Effector memory CD4-positive, alpha-beta T cell (primary cell): ENCODE measurements at regions not wholly inside any gene's neighbourhood (a gene's known extent, or its start where the extent isn't known, plus 50 kb on each side); places are given as distances from the start of the nearest gene placed in this dataset.

Experiments
- DNase-seq, 3 donors: peaks; one replicate each; pipeline ENCODE4 v3.0.0-alpha.2; 2020
- H3K27ac ChIP-seq: 2 replicates; pipeline ENCODE4 v1.7.0; 2013; ENCODE audit warnings: mild to moderate bottlenecking, low read length, moderate library complexity; ENCODE audit not compliant: insufficient read depth, poor library complexity, severe bottlenecking
- H3K27me3 ChIP-seq: replicated peaks from 2 replicates; pipeline ENCODE4 v1.7.0; 2013; ENCODE audit warnings: mild to moderate bottlenecking, low read length; ENCODE audit not compliant: insufficient read depth, control insufficient read depth, poor library complexity, severe bottlenecking
- H3K36me3 ChIP-seq: 2 replicates; pipeline ENCODE4 v1.7.0; 2013; ENCODE audit warnings: mild to moderate bottlenecking, low read length, moderate library complexity; ENCODE audit not compliant: control insufficient read depth, insufficient read depth
- H3K4me1 ChIP-seq: 2 replicates; pipeline ENCODE4 v1.7.0; 2013; ENCODE audit warnings: low read length, mild to moderate bottlenecking; ENCODE audit not compliant: control insufficient read depth, insufficient read depth, poor library complexity, severe bottlenecking
- H3K4me3 ChIP-seq: 2 replicates; pipeline ENCODE4 v1.7.0; 2013; ENCODE audit warnings: low read length, low read depth, mild to moderate bottlenecking; ENCODE audit not compliant: insufficient read depth, poor library complexity, severe bottlenecking
- H3K9me3 ChIP-seq: 2 replicates; pipeline ENCODE4 v1.7.0; 2013; ENCODE audit warnings: mild to moderate bottlenecking, low read length, moderate library complexity; ENCODE audit not compliant: control insufficient read depth

DNA sequence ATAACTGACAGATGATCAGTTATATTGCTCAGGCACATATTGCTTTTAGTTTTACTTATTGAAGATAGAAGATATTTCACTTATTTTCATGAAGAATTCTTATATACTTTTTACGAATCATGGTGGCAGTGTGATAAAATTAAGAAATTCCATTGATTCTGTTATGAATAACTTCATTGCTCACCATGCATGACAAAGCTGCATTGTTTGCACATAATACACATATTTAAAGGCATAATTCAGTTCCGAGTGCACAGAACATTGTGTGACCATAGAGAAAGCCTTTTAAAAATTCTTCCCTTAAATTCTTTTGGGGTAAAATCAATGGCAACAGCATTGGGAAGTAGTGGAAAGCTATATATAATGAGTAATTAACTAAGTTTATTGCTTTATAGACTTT is 82.5 kb upstream of the NAALADL2 start:
- Histone ChIP-seq H3K27me3 (no peaks in the 10 kb centered on the region), H3K36me3 (no peaks in the 10 kb centered on the region), H3K4me1 (no peaks in the 10 kb centered on the region), H3K9me3 (no peaks in the 10 kb centered on the region), H3K4me3 (no peak overlapping the region), H3K27ac (no peak overlapping the region)
- no peak for DNase-seq

- H3K27ac ChIP-seq = no peak overlapping the region
- no peaks in the 10 kb centered on the region for H3K9me3 ChIP-seq
- no peak for DNase-seq
- no peaks in the 10 kb centered on the region for H3K4me1 ChIP-seq
- no peaks in the 10 kb centered on the region for H3K27me3 ChIP-seq
- H3K36me3 ChIP-seq = no peaks in the 10 kb centered on the region
- H3K4me3 ChIP-seq = no peak overlapping the region
These were observed 81.3 kb upstream of the NAALADL2 start for GRCh38 chr3:174777813-174778212.

DNA sequence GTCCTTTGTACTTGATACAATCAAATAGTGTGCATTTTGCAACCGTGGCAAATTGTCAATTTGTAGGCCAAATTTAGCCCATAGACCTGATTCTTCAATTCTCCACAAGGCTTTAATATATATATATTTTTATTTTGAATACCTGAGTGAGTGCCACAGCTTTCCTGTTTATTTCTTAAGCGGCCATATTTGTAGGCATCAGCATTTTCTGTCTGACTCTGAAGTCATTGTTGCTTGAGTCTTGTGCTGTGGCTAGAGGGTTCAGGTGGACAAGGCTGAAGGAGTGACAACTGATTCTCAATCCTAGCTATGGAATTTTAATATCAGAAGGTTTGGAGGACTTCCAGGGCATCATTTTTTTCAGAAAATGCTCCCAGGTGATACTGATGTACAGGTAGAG is 75.6 kb upstream of the NAALADL2 start:
- no peak for DNase-seq
- Histone ChIP-seq H3K36me3 (no peaks in the 10 kb centered on the region), H3K9me3 (no peaks in the 10 kb centered on the region), H3K4me3 (no peak overlapping the region), H3K4me1 (no peaks in the 10 kb centered on the region), H3K27me3 (no peaks in the 10 kb centered on the region), H3K27ac (no peak overlapping the region)

DNA sequence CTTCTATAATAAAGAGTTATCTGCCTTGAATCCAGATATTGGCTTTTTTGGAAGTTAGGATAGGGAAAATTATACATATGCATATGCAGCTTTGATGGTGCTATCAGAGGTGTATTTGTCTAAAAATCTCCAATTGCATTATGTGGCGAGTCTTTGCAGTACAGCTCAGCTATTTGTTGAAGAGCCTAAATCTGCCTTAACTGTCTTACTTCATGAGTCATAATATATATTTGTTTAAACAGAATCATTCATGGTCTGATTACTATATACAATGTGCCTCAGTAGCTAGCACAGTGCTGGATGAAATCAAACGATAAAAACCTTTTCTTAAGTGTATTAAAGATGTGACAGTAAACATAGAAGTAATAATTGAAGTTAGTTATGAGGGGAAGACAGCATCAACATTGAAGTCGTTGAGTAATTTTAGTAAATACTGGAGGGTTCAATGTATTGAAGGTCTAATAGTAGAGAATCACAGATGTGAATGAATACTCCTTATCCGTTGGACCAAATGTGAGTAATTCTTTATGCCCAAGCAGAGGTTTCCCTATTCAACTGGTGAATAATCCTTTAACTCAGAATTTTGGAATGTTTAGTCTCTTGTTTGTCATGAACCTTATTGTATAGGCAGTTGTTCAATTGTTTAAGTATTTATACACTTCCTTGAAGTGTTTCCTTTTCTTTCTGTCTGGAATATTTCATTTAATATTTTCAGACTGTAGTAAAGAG is 74.8 kb upstream of the NAALADL2 start:
- H3K27ac ChIP-seq = no peak overlapping the region
- H3K4me3 ChIP-seq = no peak overlapping the region
- no peaks in the 10 kb centered on the region for H3K36me3 ChIP-seq
- H3K4me1 ChIP-seq = no peaks in the 10 kb centered on the region
- no peaks in the 10 kb centered on the region for H3K9me3 ChIP-seq
- H3K27me3 ChIP-seq = no peaks in the 10 kb centered on the region
- no peak for DNase-seq

GRCh38 chr3:174786825-174787224 is 72.3 kb upstream of the NAALADL2 start:
- Histone ChIP-seq H3K4me1 (no peaks in the 10 kb centered on the region), H3K36me3 (no peaks in the 10 kb centered on the region), H3K27ac (no peak overlapping the region), H3K27me3 (no peaks in the 10 kb centered on the region), H3K9me3 (no peaks in the 10 kb centered on the region), H3K4me3 (no peak overlapping the region)
- DNase-seq = no peak

DNA sequence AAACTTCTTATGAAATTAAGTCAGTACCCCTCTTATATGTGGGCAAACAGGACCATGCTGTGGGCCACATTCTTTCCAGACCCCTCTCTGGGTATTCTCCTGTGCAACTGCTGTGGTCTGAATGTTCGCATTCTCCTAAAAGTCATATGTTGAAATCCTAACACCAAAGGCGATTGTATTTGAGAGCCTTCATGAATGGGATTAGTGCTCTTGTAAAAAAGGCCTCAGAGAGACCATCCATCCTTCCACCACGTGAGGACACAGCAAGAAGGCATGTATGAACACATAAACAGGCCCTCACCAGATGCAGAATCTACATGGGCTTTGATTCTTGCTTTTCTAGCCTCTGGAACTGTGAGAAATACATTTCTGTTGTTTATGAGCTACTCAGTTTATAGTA is 68.0 kb upstream of the NAALADL2 start:
- Histone ChIP-seq H3K4me1 (no peaks in the 10 kb centered on the region), H3K9me3 (no peaks in the 10 kb centered on the region), H3K27me3 (no peaks in the 10 kb centered on the region), H3K36me3 (no peaks in the 10 kb centered on the region), H3K4me3 (no peak overlapping the region), H3K27ac (no peak overlapping the region)
- no peak for DNase-seq

DNA sequence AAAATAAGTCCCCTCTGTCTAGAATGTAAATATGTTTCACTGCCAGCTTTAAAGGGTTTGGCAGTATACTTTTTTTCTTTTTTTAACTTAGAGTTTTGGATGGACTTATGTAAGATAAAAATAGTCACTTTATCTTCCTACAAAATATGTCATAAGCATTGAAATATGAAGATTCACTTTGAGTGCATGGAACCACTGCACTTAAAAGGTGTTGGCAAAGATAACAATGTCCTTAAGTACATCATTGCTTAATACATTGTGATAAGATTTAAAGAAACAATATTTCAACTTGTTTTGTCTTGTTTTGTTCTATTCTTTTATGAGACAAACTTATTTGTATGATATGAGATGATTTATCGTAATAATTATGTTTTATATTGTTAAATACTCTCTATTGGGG is 66.3 kb upstream of the NAALADL2 start:
- no peak overlapping the region for H3K4me3 ChIP-seq
- no peaks in the 10 kb centered on the region for H3K9me3 ChIP-seq
- DNase-seq = no peak
- H3K27me3 ChIP-seq = no peaks in the 10 kb centered on the region
- no peaks in the 10 kb centered on the region for H3K4me1 ChIP-seq
- H3K36me3 ChIP-seq = no peaks in the 10 kb centered on the region
- no peak overlapping the region for H3K27ac ChIP-seq
